ENCODE measurements at regions not wholly inside any gene's neighbourhood (a gene's known extent, or its start where the extent isn't known, plus 50 kb on each side); places are given as distances from the start of the nearest gene placed in this dataset.
"Not testable (repeated sequence)": the region's sequence is repeated elsewhere in the genome, so short reads cannot be mapped to it uniquely, and the experiment has no call there.

DNA sequence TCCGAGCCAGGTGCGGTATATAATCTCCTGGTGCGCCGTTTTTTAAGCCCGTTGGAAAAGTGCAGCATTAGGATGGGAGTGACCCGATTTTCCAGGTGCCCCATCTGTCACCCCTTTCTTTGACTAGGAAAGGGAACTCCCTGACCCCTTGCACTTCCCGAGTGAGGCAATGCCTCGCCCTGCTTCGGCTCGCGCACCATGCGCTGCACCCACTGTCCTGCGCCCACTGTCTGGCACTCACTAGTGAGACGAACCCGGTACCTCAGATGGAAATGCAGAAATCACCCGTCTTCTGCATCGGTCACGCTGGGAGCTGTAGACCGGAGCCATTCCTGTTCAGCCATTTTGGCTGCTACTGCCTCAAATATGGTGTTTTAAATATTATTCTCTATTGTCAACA lies 198.0 kb downstream of the MEIS1 start:
- DNase-seq (ENCODE audit: low spot score), result not testable (repeated sequence)

GRCh38 chr2:66633631-66634030 lies 198.7 kb downstream of the MEIS1 start:
- no peak for DNase-seq (ENCODE audit: low spot score)

DNA sequence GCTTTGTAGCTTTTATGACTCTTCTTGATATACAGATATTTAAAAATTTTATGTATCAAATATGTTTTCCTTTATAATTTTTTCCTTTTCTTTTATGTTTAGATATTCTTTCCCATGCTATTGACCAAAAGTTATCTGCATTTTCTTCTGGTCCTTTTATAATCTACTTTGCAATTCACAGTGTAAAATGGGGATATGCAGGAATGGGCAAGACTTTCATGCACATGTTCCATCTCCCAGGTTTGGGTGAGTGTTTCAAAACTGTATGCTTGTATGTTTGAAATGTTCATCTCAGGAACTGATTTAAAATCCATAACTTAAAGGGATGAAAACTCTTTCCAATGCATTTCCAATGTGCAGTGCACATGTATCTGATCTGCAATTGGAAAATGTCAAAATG lies 199.9 kb downstream of the MEIS1 start:
- DNase-seq (ENCODE audit: low spot score), result no peak

GRCh38 chr2:66641685-66642084 lies 206.8 kb downstream of the MEIS1 start:
- no peak for DNase-seq (ENCODE audit: low spot score)

- not testable (repeated sequence) for DNase-seq (ENCODE audit: low spot score)
Observed at GRCh38 chr2:66648081-66648480, 213.2 kb downstream of the MEIS1 start.

DNA sequence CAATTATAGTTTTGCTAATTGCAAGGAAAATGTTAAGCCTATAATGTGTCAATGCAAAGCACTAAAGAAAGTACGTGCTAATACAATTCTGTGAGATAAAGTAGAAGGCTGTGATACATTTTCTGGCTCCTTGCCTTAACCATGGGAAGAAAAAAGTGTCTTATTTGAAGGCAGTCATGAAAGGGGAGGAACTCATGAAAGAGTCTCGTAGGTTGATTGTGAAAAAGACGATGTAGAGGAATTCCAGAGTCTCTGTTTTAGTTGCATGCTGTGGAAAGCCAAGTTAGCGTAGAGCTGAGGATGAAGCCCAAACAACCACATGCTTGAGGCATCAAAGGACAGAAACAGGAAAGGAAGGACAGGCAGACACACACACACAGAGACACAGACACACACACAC lies 214.1 kb downstream of the MEIS1 start:
- DNase-seq (ENCODE audit: low spot score), result no peak

- no peak for DNase-seq (ENCODE audit: low spot score)
Observed at GRCh38 chr2:66651295-66651694, 216.4 kb downstream of the MEIS1 start.

DNA sequence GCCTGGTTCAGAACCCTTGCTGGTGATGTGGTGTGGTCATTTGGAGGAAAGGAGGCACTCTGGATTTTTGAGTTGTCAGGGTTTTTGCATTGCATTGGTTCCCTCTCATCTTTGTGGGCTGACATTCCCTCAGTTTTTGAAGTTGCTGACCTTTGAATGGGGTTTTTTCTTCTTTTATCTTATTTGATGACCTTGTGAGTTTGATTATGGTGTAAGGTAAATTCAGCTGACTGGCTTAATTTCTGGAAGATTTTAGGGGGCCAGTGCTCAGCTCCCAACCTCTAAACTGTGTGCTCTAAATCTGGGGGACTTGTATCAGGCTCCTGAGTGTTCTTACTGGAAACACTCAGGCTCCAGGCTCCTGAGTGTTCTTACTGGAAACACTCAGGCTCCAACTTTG lies 225.9 kb downstream of the MEIS1 start:
- no peak for DNase-seq (ENCODE audit: low spot score)

GRCh38 chr2:66661253-66662173 lies 226.6 kb downstream of the MEIS1 start:
- no peak for DNase-seq (ENCODE audit: low spot score)

DNA sequence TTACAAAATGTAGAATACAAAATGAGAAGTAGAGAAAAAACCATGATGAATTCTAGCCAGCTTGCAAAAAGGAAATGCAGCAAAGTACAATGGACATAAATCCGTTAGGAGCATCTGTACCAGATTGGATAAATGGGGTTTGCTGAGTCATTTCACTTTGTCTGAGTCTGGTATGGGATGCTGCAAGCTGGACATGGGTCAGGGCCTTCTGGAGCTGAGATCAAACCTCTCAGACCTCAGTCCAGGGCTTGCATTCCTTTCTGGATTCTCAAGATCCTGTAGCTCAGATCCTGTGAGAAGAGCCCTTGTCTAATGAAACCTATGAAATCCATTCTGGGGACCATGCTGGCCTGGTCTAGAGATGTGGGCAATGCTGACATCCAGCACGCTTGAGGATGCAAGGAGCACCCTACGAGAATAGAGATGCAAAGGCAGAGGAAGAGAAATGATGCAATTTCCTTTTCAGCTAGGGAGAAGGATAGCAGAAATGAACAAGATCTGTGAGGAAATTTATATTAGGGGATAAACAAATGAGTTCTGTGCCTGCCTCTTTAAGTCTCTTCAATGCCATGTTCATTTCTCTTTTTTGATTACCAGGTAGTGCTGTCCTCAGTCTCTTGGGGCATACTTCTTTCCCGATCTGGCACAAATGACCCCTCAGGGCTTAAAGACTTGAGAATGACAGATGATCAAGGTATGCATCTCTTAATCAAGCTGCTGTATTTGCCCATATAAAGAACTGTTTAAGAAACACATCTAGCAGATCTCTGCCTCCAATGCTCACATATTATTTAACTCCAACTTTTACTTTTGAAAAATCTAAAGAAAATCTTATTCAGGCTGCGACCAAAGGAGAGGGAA lies 230.4 kb downstream of the MEIS1 start:
- peak; percentile 2 for DNase-seq (ENCODE audit: low spot score)

DNA sequence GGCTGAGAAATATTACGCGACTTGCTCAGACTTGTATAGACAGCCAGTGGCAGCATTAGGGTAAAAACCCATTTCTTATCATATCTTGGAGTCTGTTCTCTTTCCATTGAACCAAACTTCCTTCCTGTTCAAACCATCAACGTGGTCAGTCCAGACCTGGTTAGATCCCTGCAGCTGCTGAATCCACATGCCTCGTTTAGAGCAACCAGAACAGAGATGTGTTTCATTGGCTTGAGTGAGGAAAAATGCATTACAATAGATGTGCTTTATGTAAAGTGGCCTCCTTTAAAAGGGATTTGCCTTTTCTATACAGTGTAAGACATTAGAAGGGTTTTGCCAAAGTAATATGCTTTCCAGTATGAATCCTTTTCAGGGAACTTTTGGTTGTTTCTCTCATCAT lies 232.4 kb downstream of the MEIS1 start:
- no peak for DNase-seq (ENCODE audit: low spot score)

GRCh38 chr2:66673286-66673685 lies 238.4 kb downstream of the MEIS1 start:
- DNase-seq (ENCODE audit: low spot score), result no peak

- no peak for DNase-seq (ENCODE audit: low spot score)
Observed at GRCh38 chr2:66674087-66674486, 239.2 kb downstream of the MEIS1 start.

- no peak for DNase-seq (ENCODE audit: low spot score)
Observed at GRCh38 chr2:66675591-66675990, 240.7 kb downstream of the MEIS1 start.

GRCh38 chr2:66679442-66679841 lies 244.5 kb downstream of the MEIS1 start:
- no peak for DNase-seq (ENCODE audit: low spot score)

DNA sequence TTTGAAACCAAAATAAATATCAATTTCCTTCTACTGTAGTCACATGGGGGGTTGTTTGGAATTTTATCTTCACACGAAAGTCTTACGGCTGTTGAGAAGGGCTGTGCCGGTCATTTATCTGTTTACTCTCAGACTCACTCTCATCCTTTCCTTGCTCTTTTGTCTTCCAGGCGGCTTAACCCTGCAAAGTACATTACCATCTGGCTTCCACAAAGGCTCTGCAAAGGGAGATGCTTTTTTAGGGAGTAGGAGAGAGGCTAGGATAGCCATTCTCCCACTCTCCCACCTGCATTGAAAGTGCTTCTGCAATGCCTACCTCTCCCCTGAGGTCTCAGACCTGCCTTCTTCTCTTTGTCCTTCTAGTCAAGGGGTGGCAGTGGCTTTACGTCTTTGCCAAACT lies 247.6 kb downstream of the MEIS1 start:
- no peak for DNase-seq (ENCODE audit: low spot score)

DNA sequence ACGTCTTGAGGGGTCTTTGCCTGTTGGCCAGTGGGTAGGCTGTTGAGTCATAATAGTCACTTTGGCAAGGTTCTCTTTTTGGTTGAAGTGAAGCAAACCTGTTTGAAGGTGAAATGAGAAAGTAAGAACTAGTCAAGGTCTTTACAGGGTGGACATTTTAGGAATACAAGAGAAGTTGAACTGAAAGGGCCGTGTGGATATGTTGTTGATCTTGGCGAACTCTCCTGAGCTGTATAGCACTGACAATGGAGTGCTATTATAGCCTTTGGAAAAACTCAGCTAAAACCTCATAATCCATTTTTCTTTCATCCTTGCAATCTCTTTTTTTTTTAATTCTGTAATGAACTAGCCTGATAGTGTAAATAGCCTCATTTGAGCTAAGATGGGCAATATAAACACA lies 248.1 kb downstream of the MEIS1 start:
- DNase-seq (ENCODE audit: low spot score), result no peak

DNA sequence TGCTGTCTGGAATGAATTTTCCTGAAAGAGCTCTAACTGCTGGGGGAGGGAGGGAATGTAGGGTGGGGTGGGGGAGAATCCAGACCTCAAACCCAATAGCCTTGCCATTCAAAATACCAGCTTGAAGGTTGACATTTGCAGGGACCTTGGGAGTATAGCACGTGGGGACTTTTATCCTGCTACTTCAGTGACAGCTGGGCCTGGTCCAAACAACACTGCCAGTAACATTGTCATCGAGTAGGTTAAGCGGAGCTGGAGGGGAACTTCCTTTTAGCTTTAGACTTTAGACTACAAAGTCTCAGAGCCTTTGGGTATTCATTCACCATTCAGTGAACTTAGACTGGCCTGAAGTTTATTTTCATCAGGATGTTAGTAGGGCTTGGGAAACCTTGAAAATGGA lies 248.7 kb downstream of the MEIS1 start:
- no peak for DNase-seq (ENCODE audit: low spot score)

GRCh38 chr2:66684289-66684688 lies 249.4 kb downstream of the MEIS1 start:
- DNase-seq (ENCODE audit: low spot score), result no peak

DNA sequence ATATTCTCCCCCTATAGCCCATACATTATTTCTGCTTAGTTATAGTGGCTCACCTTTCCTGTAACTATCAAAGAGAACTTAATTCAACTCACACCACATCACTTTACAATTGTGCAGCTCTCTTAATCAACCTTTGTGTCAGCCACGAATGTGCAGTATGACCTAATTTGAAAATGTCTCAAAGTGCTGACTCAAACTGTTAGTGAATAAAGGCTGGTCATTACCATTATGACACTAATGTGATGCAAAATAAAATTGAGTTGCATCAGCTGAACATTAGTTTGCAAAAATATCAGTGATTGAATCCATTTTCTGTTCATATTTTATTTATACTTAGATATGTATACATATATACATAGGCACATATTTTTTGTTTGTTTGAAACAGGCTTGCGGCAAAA lies 251.8 kb downstream of the MEIS1 start:
- no peak for DNase-seq (ENCODE audit: low spot score)

GRCh38 chr2:66688951-66689350 lies 254.0 kb downstream of the MEIS1 start:
- no peak for DNase-seq (ENCODE audit: low spot score)

DNA sequence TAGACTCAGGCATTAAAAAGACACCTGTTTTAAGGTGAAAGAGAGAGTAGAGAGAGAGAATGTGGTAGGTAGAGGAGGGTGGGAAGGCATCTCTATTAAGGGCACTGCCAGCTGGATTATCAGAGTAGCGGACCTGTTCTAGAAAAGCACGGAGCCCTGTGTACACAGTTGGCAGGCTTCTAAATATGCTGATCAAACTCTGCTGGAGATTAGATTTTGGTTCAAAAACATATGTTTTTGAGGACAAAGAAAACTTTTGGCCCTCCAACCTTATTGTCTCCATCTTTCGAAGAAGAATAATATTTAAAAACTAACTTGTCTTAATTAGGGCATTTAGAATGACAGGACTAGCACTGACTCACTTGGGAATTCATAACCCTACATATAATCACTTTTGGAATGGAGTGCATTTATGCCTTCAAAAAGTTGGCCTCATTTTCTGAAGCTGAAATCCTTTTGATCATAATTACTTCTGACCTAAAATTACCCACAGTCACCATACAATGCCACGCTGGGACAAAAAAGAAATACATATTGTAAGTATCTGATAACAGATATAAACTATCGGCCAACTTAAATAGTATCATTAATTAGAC lies 254.6 kb downstream of the MEIS1 start:
- no peak for DNase-seq (ENCODE audit: low spot score)
